ENCODE measurements at regions not wholly inside any gene's neighbourhood (a gene's known extent, or its start where the extent isn't known, plus 50 kb on each side); places are given as distances from the start of the nearest gene placed in this dataset.

DNA sequence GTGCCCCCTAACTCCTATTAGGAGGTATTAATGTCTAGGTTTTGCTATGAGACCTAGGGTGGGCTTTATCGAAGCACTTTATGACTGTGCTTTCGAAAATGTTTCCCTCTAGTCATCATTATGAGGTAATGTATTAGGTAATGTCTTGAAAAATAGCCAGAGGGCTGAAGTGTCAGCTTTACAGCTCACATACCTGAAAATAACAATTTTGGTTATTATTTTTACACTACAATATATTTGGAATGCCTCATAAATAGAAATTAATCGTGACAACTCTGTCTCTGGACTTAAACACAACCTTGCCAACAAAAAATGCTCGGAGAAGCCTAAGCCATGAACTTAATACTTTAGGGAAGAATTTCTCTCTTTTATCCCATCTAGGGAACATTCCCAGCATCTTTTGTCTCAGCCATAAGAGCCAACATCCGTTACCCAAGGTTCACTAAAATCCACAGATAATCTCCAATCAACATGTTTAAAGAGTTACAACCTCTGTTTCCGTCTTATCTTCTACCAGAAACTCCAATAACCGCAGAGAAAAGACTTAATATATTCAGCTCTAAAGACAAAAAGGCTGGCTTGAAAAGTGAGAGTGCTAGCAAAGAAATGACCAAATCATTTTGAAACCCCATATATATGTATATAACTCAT is 130.9 kb upstream of the RND3 start:
- DNase-seq (ENCODE audit: low read depth in 3 of 3), result no peak

DNA sequence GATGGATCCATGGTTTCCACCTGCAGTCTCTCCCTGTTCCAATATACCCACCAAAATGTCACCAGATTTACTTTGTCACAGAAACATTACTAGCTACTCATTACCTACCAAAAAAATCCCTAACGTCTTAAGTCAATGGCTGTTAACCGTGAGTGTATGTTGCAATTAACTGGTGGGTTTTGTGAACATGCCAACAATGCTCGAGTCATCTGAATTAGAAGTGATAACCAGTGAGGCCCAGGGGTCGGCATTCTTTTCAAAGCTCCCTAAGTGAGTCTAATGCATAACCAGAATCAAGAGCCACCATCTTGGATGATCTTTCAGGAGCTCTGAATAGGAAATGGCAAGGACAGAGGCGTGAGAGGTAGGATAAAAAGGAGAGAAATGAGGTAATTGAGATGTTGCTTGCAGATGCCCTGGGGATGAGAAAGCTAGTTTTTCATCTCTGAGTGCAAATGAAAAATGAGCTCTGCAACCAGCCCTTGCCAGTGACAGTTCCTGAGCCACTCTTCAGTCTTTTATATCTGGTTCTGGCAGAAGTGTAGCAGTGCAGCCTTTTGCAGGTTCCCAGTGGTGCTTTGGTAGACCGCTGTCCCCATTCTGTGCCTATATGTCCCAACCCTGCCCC is 130.0 kb upstream of the RND3 start:
- no peak for DNase-seq (ENCODE audit: low read depth in 3 of 3)

DNA sequence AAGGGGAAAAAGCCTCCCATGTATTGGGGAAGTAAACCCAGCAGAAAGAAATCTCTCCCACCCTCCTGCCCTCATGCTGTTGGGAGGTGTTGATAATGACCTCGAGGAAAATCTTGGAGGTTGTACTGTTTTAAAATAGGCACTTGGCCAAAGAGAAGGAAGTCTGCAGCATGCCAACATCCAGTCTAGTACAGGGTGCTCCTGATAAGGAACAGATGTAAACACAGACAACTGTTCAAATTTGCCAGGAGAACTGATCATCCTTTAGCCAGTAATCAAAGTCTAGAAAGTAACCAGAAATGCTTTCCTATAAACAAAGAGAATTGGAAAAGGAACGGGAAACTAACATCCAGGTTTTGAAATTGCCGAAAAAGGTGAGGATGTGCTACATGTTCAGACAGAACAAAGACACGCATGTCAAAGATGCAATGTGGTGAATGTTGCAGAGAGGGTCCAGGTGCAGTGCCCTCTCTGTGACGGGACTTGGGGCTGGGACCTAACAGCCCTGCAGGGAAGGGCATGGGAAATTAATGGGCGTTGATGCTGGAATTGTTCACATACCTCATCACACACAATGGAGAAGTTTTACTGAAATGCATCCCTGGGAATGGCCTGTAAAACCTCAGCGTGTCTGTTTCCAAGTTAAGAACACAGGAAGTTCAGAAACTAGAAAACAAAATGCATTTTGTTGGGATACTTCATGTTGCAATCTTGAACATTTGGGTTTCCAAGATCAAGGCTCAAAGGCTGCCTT is 125.7 kb upstream of the RND3 start:
- no peak for DNase-seq (ENCODE audit: low read depth in 3 of 3)

DNA sequence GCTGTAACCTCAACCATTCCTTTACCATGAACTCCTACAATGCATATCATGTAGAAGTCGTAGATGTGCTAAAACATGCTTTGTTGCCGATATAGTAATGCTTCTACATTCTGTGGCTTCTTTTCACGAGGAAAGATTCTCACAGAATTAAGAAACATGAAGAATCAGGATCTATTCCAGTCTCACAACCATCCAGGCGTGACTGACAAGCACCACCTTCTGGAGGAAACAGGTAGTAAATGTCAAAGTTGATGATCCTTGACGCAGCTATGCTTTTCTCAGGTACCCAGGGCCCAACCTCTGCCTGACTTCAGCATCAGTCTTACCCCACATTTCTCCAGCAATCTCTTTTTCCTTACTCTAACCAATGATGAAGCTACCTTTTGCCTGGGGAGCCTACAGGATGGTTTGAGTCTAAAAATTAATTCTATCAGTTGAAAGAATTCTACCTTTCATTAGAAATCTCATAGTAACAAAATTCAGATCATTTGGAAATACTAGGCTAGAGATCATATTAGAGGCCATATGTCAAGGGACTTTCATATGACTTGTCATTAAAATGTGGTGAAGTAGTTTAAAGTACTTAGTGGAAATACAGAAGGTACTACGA is 123.3 kb upstream of the RND3 start:
- DNase-seq (ENCODE audit: low read depth in 3 of 3), result no peak

DNA sequence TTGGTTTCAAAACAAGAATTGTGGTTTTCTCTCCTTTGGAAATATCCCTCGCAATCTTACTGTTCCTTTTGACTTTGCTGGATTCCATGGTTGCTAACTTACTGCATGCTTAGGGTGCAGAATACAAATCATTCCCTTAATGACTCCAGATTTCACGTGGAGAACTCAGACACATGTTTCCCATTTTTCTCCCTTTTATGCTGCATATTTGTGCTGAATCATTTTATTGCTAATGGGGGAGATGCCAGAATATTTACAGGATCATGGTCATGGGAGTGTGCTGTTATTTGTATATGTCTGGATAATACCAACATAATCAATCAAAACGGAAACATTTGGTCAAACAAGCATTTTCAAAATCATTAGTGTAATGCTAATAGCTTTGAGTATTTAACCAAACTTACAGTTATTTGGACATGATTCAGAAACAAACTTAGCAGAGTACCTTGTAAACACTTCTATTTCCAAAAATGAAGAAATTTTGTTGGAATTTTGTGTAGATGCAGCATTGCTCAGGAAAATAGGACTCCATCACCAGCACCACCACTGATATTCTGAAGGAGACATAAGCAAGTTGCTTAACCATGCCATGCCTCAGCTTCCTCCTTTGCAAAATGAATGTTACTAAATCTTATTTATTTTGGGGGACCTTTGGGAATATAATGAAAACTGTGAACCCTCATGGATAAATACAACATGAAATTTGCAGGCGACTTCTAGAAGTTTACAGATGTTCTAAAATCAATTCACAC is 122.5 kb upstream of the RND3 start:
- no peak for DNase-seq (ENCODE audit: low read depth in 3 of 3)

DNA sequence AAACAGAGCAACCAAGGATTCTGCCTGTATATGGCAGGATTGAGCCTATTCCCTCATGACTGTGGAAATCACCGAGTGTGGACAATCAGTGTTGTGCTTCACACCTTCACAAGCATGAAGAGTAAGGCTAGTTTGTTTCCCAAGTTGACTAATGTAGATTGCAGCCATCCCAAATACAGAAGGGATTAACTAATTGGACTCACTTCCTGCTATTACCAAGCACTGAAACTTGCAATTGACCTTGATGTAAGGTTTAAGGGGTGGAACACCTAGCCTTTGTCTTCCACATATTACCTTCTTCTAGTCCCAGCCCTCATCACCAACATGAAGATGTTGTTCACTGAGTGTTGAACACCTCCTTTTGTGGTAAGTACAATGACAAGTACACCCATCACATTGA is 120.9 kb upstream of the RND3 start:
- DNase-seq (ENCODE audit: low read depth in 3 of 3), result no peak

DNA sequence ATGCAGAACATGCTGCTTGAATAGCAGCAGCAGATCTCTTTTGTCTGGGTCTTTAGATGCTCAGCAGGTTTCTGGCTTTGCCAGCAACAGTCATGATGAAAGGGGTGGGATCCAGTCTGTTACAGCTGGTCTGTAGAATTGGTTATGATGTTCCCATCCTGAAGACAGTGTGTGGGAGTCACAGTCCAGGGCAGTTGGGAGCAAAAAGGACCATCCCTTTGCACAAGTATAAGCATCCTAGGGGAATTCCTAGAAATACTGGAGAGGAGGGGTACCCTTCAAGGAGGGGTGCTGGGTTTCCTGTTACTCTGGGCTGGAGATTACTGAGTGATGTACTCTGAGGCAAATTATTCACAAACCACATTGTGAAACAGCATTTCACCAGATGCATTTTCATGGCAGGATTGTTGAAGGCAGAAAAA is 119.9 kb upstream of the RND3 start:
- no peak for DNase-seq (ENCODE audit: low read depth in 3 of 3)

DNA sequence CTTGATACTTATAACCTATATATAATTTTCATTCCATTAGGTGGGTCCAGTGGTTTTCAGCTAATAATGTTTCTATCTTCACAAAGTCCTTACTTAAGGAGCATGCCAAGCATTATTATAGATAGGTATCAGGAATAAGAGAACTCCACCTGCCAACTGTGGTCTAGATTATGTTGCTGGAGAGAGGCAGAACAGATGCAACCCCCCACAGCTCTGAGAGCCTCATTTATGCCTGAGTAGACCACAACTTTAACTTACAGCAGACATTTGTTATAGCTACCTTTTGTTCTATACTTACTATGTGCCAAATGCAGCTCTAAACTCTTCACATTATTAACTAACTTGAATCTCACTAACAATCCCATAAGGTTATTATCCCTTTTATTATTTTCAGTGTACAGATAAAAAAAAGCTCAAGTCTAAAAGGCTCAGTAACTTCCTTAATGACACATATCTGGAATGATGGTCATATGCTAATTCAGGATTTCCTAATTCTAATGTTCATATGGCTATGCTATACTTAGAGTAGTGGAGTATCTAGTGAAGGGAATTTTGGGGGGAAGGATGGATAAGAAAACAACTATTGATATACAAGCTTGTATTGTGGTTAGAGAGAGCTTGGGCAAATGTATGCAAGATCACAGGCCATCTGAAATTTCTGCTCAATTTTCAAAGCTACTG is 119.1 kb upstream of the RND3 start:
- DNase-seq (ENCODE audit: low read depth in 3 of 3), result no peak

DNA sequence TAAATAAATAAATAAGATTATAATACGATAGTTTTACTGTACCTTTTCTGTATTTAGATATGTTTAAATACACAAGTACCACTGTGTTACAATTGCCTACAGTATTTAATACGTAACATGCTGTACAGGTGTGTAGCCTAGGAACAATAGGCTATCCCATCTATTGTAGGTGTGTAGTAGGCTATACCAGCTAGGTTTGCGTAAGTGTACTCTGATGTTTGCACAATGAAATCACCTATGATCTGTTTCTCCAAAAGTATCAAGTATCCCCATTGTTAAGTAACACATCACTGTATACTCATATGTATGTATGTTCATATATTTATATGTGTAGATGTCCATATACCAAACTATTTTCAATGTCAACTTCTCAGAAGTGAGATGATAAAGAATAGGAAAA is 118.2 kb upstream of the RND3 start:
- no peak for DNase-seq (ENCODE audit: low read depth in 3 of 3)

DNA sequence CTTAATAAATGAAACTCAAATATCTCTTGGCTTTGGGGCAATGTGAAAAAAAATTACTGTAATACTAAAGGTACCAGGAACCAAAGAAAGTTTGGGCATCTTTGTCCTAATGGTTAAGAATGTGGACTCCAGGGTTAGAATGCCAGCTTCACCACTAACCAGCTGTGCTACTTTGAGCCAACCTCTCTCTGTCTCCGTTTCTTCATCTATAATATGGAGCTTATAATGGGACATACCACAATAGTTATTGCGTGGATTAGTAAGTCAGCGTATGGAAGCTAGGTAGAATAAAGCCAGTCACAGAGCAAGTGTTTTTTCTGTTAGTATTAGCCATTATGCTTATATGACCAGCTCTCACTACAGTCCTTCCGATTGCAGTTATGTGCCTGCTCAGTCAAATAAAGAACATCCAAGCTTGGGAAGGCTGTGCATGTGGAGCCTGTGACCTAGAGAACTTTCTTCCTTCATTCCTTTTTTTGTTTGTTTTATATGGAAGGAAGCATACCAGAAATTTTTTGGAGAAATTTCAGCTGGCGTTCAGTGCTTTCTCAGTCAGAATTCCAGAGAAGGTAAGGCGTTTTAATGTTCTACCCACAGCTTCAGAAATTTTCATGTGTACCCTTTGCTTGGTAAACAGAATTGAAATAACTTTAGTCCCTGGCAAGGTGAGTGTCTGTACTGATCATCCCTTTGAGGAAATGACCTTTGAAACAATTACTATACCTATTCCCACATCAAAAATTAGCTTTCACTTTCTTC is 114.0 kb upstream of the RND3 start:
- no peak for DNase-seq (ENCODE audit: low read depth in 3 of 3)

DNA sequence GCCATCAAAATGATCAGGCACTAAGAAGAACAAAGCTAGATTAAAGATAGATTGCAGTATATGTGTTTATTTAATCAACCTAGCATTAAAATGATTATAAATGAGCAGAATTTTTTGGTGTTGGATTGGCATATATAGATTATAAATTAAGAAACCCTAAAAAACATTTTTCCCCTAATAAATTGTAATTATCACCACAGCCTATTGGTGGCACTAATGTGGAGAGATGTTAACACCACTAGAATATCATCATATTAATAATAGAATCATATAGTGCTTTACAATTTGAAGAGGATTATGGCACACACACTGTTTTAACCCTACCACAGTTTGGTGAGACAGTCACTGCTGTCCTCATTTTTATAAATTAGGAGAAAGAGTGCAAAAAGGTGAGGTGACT is 112.4 kb upstream of the RND3 start:
- DNase-seq (ENCODE audit: low read depth in 3 of 3), result no peak

DNA sequence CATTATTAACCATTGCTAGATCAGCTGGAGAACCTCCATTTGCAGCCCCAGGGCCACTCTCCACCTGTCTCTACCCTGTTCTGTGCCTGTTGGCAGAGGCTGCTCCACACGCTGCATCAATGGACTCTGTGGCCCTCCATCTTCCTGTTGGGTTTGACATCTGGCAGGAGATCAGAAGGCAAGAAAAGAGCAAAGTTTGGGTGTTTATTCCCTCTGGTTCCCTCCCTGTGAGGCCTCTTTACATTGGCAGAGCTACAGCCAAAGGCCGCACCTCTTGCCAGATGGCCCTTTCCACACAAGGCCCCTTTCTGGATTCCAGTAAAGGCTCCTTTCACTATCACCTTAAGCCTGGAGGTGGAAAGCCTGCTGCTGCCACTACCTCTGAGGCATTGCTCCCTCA is 110.9 kb upstream of the RND3 start:
- DNase-seq (ENCODE audit: low read depth in 3 of 3), result no peak

DNA sequence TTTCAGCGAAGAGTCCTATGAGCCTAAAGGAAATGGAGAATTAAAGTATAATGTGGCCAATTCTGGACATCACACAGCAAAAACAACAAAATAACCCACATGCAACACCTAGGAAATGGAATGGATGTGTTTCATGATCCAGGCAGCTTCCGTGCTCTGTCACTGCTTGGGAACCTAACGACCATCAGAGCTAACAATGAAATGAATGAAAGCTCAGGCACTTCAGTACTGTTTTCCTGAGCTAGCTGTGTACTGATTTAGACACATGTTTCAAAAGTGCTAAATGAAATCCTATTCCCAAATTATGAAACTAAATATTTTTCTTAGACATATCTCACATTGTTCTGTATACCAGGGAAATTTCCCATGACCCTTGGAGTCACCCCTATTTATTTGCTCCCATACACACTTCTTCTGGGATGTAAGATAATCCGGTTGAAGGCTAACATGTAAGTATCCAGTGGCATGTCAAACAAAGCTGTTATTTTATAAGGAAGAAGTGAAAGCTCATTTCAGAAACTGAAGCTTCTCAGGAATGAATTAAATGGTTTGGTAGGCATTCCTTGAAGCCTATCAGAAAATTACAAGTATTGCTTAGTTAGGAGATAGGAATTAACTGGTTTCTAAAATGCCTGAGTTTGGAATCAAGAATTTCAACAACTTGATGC is 108.5 kb upstream of the RND3 start:
- DNase-seq (ENCODE audit: low read depth in 3 of 3), result no peak

DNA sequence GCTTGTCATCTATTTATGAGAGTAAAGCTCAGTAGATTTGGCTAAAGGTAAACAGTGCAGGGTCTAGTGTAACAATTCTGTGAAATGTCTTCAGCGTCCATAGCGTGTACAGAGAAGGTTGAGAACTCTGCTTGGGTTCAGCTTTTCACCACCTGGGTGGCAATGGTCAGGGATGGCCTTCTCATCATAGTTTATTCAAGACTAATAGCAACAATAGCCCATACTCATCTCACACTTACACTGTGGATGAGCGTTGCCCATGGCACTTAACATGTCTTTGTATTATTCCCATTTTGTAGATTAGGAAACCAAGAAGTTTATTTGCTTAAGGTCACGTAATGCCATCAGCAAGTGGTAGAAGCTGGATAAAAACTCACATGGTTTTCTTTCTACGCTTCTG is 106.8 kb upstream of the RND3 start:
- no peak for DNase-seq (ENCODE audit: low read depth in 3 of 3)

DNA sequence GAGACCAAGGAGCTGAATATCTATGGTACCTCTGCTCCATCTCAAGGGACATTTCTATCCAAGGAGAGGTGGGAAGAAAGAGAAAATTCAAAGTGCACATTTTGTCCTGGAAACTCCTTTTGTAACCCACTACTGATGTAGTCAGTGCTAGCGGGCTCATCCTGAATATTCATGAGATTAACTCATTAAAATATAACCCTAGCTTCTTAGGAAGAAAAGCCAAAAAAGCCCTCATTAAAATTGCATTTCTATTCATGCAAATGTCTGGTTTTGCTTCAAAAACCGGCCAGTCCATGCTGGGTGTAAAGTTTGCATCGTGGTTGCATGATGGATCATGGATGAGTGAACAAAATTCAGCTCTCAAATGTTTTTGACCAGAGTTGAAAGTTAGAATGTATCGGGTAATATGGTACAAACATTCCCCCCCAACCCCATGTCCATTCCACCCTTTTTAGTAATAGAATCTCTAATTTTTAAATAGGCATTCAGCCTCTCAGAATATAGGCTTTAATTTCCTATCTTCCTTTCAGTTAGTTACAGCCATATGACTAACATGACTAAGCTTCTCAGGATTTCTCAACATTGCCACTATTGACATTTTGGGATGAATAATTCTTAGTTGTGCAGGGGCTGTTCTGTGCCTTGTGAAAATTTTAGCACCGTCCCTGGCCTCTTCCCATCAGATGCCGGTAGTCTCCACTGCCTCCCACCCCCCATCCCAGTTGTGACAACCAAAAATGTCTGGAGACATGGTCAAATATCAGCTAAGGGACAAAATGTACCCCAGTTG is 104.2 kb upstream of the RND3 start:
- DNase-seq (ENCODE audit: low read depth in 3 of 3), result no peak

DNA sequence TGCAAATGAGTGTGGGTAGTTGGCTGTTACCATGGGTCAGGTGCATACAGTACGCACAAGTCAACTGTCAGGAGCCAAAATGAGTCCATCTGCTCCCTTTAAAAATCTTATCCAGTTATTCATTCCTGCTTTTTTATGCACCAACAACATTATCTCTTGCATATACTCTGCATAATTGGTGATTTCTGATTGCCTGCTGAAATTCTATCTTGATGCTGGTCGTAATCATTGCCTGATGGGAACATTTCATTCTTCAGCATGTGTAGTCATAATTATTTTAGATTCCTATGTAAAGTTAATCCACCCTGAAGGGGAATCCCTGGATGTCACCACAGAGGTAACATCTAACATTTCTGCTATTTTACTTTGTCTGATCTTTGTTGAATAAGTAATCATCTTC is 102.2 kb upstream of the RND3 start:
- no peak for DNase-seq (ENCODE audit: low read depth in 3 of 3)

DNA sequence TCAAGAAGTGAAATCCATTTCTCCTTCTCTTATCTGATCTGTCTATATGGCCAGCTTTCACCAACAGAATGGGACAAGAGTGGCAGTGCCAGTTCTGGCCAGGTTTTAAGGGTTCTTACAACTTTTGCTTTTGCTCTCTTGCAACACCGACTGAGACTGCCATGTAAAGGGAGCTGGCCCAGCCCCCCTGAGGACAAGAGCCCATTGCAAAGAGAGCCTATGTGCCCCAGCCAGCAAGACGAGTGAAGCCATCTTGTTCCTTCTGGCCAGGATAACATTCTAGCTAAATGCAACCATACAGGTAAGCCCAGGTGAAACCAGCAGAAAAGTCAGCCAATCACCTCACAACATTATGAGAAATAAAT is 101.0 kb upstream of the RND3 start:
- no peak for DNase-seq (ENCODE audit: low read depth in 3 of 3)

DNA sequence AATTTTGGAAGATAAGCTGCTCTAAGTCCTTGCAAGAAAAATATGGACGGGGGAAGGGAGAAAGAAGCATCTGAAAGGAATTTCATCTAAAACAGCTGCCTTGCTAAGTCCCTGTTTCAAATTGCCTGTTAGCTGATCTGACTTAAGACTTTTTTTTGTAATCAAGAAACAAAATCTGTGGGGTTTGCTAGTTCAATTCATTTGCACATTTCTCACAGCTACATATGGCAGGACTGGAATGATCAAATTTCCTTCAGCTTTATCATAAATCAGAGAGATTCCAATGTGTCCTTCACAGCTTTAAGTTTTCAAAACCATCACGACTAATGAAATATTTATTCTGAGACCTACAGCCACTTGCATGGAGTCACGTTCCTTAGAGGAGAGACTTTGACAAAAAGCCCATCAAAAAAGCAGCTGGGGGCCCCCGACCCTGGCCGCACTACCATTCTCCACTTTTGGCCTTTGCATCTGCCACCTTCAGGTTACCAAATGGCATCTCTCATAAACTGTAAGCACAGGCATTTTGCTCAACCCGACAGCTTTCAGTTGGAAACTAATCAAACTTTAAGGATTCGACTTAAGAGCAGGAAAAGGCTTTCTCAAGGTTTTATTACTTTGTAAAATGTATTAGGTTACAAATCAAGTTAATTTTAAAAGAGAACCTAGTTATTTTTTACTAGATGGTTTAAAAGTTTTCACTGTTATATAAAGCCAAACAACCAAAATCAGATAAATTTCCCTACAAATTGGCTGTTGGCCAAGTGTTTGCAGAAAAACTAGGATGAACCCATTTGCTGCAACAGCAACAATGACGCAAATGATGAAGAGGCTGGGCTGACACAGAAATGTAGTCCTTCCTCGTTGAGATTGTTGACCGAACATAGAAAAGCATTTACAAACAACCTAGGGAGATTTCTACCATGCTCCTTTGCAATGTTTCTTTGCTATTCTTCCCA is 100.4 kb upstream of the RND3 start:
- DNase-seq (ENCODE audit: low read depth in 3 of 3), result no peak

All from stimulated activated CD4-positive, alpha-beta T cell treated with anti-CD3 and anti-CD28 coated beads, TNF-alpha, amount 100 ng/mL, for 24 hours (primary cell).